HepG2 (cell line): ENCODE measurements at regions not wholly inside any gene's neighbourhood (a gene's known extent, or its start where the extent isn't known, plus 50 kb on each side); places are given as distances from the start of the nearest gene placed in this dataset.

ENCODE experiments used
- ZNF670 ChIP-seq: sonication (generic); formaldehyde crosslinking; IDR thresholded peaks from 2 replicates; pipeline ENCODE4 v1.8.0; 2022; ENCODE audit warnings: mild to moderate bottlenecking, missing genetic modification reagents, borderline replicate concordance
- TF ChIP-seq, protein P1 (sequence below): sonication (generic); formaldehyde crosslinking; IDR thresholded peaks from 2 replicates; pipeline ENCODE4 v1.5.0; 2020; ENCODE audit warnings: mild to moderate bottlenecking, missing genetic modification reagents, moderate library complexity

- TF ChIP-seq, protein P1, sequence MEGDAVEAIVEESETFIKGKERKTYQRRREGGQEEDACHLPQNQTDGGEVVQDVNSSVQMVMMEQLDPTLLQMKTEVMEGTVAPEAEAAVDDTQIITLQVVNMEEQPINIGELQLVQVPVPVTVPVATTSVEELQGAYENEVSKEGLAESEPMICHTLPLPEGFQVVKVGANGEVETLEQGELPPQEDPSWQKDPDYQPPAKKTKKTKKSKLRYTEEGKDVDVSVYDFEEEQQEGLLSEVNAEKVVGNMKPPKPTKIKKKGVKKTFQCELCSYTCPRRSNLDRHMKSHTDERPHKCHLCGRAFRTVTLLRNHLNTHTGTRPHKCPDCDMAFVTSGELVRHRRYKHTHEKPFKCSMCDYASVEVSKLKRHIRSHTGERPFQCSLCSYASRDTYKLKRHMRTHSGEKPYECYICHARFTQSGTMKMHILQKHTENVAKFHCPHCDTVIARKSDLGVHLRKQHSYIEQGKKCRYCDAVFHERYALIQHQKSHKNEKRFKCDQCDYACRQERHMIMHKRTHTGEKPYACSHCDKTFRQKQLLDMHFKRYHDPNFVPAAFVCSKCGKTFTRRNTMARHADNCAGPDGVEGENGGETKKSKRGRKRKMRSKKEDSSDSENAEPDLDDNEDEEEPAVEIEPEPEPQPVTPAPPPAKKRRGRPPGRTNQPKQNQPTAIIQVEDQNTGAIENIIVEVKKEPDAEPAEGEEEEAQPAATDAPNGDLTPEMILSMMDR (CRISPR knock-in tag), result no peak
- TF ChIP-seq ZNF670 (CRISPR knock-in tag), result no peak
Observed at GRCh38 chr9:26263478-26263877, 585.2 kb upstream of the TUSC1 start.
